Inflammatory macrophage treated with lipopolysaccharide for 4 hours (primary cell): ENCODE measurements at regions not wholly inside any gene's neighbourhood (a gene's known extent, or its start where the extent isn't known, plus 50 kb on each side); places are given as distances from the start of the nearest gene placed in this dataset.
"Not testable (repeated sequence)": the region's sequence is repeated elsewhere in the genome, so short reads cannot be mapped to it uniquely, and the experiment has no call there.

Experiments
- DNase-seq: peaks from one replicate; pipeline ENCODE4 v3.0.0-alpha.2; 2020

DNA sequence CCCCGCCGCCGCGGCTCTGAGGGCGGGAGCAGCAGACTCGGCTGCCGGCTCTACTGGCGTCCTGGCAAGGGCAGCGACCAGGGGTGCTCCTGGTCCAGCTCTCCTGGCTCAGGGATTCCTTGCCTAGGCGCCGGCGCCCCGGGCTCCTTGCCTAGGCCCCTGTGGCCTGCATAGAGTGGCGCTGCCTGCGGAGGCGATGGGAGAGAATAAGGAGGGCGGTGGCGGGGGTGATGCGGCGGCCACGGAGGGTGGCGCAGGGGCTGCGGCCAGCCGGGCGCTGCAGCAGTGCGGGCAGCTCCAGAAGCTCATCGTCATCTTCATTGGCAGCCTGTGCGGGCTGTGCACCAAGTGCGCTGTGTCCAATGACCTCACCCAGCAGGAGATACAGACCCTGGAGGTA lies 136.6 kb upstream of the TP53TG3D start:
- DNase-seq: not testable (repeated sequence)

- not testable (repeated sequence) for DNase-seq
Measured at GRCh38 chr16:32120372-32120771, 132.7 kb upstream of the TP53TG3D start.

- DNase-seq: not testable (repeated sequence)
Measured at GRCh38 chr16:32120779-32121178, 132.3 kb upstream of the TP53TG3D start.

DNA sequence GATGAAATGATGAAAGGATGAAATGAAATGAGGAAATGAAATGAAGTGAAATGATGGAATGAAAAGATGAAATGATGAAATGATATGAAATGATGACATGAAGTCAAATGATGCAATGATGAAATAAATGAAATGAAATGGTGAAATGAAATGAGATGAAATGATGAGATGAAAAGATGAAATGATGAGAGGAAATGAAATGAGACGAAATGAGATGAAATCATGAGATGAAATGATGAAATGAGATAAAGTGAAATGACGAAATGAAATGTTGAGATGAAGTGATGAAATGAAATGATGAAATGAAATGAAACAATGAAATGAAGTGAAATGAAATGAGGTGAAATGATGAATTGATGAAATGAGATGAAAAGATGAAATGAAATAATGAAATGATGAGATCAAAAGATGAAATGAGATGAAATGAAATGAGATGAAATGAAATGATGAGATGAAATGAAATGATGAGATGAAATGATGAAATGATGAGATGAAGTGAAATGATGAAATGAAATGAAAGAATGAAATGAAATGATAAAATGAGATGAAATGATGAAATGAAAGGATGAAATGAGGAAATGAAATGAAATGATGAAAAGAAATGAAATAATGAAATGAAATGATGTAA lies 131.7 kb upstream of the TP53TG3D start:
- DNase-seq: not testable (repeated sequence)

GRCh38 chr16:32152434-32152833 lies 100.7 kb upstream of the TP53TG3D start:
- not testable (repeated sequence) for DNase-seq

- DNase-seq: not testable (repeated sequence)
Measured at GRCh38 chr16:32187918-32188669, 65.0 kb upstream of the TP53TG3D start.

DNA sequence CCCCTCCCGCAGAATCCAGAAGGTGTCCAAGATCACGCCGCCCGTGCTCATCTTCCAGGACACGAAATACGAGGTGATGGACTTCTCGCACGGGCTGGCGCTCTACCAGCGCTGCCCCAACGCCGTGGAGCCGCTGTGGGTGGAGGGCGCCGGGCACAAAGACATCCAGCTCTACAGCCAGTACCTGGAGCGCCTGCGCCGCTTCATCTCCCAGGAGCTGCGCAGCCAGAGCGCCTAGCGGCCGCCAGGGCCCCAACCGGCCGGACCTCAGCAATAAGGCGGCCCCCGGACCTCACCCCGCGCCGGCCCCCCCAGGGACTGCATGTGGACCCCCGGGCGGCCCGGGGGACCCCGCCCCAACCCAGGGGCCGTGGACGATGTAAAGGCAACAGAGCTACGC lies 50.5 kb upstream of the TP53TG3D start:
- not testable (repeated sequence) for DNase-seq
